ENCODE measurements at regions not wholly inside any gene's neighbourhood (a gene's known extent, or its start where the extent isn't known, plus 50 kb on each side); places are given as distances from the start of the nearest gene placed in this dataset.
A peak's percentile ranks its signal among the peaks of the same experiment; 100 is the strongest.

- intact Hi-C loops (cut with micrococcal nuclease; ENCODE audit: unreplicated experiment): no loop called here
- peaks cover 2% of the 10 kb centered on the region for H3K9me3 Mint-ChIP-seq (ENCODE audit: low read depth, unreplicated experiment)
- CTCF ChIA-PET: no interaction called here
- no peak overlapping the region for H3K27ac Mint-ChIP-seq (ENCODE audit: unreplicated experiment)
- H3K4me1 Mint-ChIP-seq (ENCODE audit: low read depth, unreplicated experiment): peaks cover 16% of the 10 kb centered on the region
- DNase-seq: peak; percentile 5
- H3K4me3 Mint-ChIP-seq (ENCODE audit: low read depth, unreplicated experiment): no peak overlapping the region
- BruUV-seq (replicated peaks): no TSS peak
- H3K27me3 Mint-ChIP-seq (ENCODE audit: unreplicated experiment): no peaks in the 10 kb centered on the region
- H3K36me3 Mint-ChIP-seq (ENCODE audit: insufficient read depth, unreplicated experiment): no peaks in the 10 kb centered on the region
- no peak for TF ChIP-seq CTCF (IDR thresholded peaks at IDR 0.05; ENCODE audit: unreplicated experiment)
Measured at GRCh38 chr9:105912863-105913516, 218.6 kb downstream of the TMEM38B start.

- Mint-ChIP-seq H3K4me3 (ENCODE audit: low read depth, unreplicated experiment) (no peak overlapping the region), H3K36me3 (ENCODE audit: insufficient read depth, unreplicated experiment) (no peaks in the 10 kb centered on the region), H3K9me3 (ENCODE audit: low read depth, unreplicated experiment) (no peaks in the 10 kb centered on the region), H3K4me1 (ENCODE audit: low read depth, unreplicated experiment) (no peaks in the 10 kb centered on the region), H3K27me3 (ENCODE audit: unreplicated experiment) (no peaks in the 10 kb centered on the region), H3K27ac (ENCODE audit: unreplicated experiment) (no peak overlapping the region)
- CTCF ChIA-PET: no interaction called here
- DNase-seq: no peak
- intact Hi-C loops (cut with micrococcal nuclease; ENCODE audit: unreplicated experiment): no loop called here
- no peak for TF ChIP-seq CTCF (IDR thresholded peaks at IDR 0.05; ENCODE audit: unreplicated experiment)
- BruUV-seq (replicated peaks): no TSS peak
Measured at GRCh38 chr9:105921057-105921726, 226.9 kb downstream of the TMEM38B start.

GRCh38 chr9:105928416-105928815 is 234.1 kb downstream of the TMEM38B start:
- H3K27ac Mint-ChIP-seq (ENCODE audit: unreplicated experiment): no peak overlapping the region
- DNase-seq: no peak
- BruUV-seq (replicated peaks): no TSS peak
- H3K4me3 Mint-ChIP-seq (ENCODE audit: low read depth, unreplicated experiment): no peak overlapping the region
- CTCF ChIA-PET: no interaction called here
- intact Hi-C loops (cut with micrococcal nuclease; ENCODE audit: unreplicated experiment): no loop called here
- TF ChIP-seq CTCF (IDR thresholded peaks at IDR 0.05; ENCODE audit: unreplicated experiment): no peak
- no peaks in the 10 kb centered on the region for H3K9me3 Mint-ChIP-seq (ENCODE audit: low read depth, unreplicated experiment)
- H3K4me1 Mint-ChIP-seq (ENCODE audit: low read depth, unreplicated experiment): no peaks in the 10 kb centered on the region
- H3K27me3 Mint-ChIP-seq (ENCODE audit: unreplicated experiment): no peaks in the 10 kb centered on the region
- H3K36me3 Mint-ChIP-seq (ENCODE audit: insufficient read depth, unreplicated experiment): no peaks in the 10 kb centered on the region

GRCh38 chr9:105930011-105930627 is 235.8 kb downstream of the TMEM38B start:
- Mint-ChIP-seq H3K36me3 (ENCODE audit: insufficient read depth, unreplicated experiment) (no peaks in the 10 kb centered on the region), H3K9me3 (ENCODE audit: low read depth, unreplicated experiment) (peaks cover 3% of the 10 kb centered on the region), H3K27ac (ENCODE audit: unreplicated experiment) (no peak overlapping the region), H3K27me3 (ENCODE audit: unreplicated experiment) (no peaks in the 10 kb centered on the region), H3K4me3 (ENCODE audit: low read depth, unreplicated experiment) (no peak overlapping the region), H3K4me1 (ENCODE audit: low read depth, unreplicated experiment) (no peaks in the 10 kb centered on the region)
- CTCF ChIA-PET: no interaction called here
- no peak for DNase-seq
- intact Hi-C loops (cut with micrococcal nuclease; ENCODE audit: unreplicated experiment): no loop called here
- BruUV-seq (replicated peaks): no TSS peak
- TF ChIP-seq CTCF (IDR thresholded peaks at IDR 0.05; ENCODE audit: unreplicated experiment): no peak
